Astrocyte (in vitro differentiated cells and primary cell): ENCODE measurements at regions not wholly inside any gene's neighbourhood (a gene's known extent, or its start where the extent isn't known, plus 50 kb on each side); places are given as distances from the start of the nearest gene placed in this dataset.

Source experiments
- CTCF ChIP-seq: IDR thresholded peaks from 2 replicates; pipeline ENCODE4 v1.5.1; 2011; ENCODE audit warnings: low read depth, mild to moderate bottlenecking, inconsistent platforms, low read length, moderate library complexity; ENCODE audit not compliant: insufficient read depth
- EZH2 ChIP-seq: IDR thresholded peaks from 2 replicates; pipeline ENCODE4 v1.6.1; 2012; ENCODE audit warnings: mild to moderate bottlenecking, low read length, inconsistent platforms; ENCODE audit not compliant: insufficient read depth

GRCh38 chr19:20250627-20251026 lies 83.6 kb downstream of the ZNF486 start:
- no peak for TF ChIP-seq CTCF
- no peak for TF ChIP-seq EZH2
